BLaER1 treated with 17β-estradiol and CSF1 and Interleukin-3, amounts not matched to agents 10 nM and 100 nM (cell line): ENCODE measurements at regions not wholly inside any gene's neighbourhood (a gene's known extent, or its start where the extent isn't known, plus 50 kb on each side); places are given as distances from the start of the nearest gene placed in this dataset.

Source experiments
- H3K27ac ChIP-seq, 11 experiments: shearing (Covaris generic); formaldehyde crosslinking; 2 replicates each; pipeline ENCODE4 v1.8.1; 2022
- H3K27me3 ChIP-seq, 11 experiments: shearing (Covaris generic); formaldehyde crosslinking; 2 replicates each; pipeline ENCODE4 v1.8.1; 2022
- H3K36me3 ChIP-seq, 11 experiments: shearing (Covaris generic); formaldehyde crosslinking; 2 replicates each; pipeline ENCODE4 v1.8.1; 2022
- H3K4me1 ChIP-seq, 10 experiments: shearing (Covaris generic); formaldehyde crosslinking; 2 replicates each; pipeline ENCODE4 v1.8.1; 2022
- H3K4me2 ChIP-seq, 11 experiments: shearing (Covaris generic); formaldehyde crosslinking; 2 replicates each; pipeline ENCODE4 v1.8.1; 2022
- H3K4me3 ChIP-seq, 10 experiments: shearing (Covaris generic); formaldehyde crosslinking; 2 replicates each; pipeline ENCODE4 v1.8.1; 2022
- H3K9ac ChIP-seq, 11 experiments: shearing (Covaris generic); formaldehyde crosslinking; 2 replicates each; pipeline ENCODE4 v1.8.1; 2022
- H3K9me3 ChIP-seq, 11 experiments: shearing (Covaris generic); formaldehyde crosslinking; replicated peaks in 1 of 11; 2 replicates each; pipeline ENCODE4 v1.8.1; 2022
- H4K20me1 ChIP-seq, 11 experiments: shearing (Covaris generic); formaldehyde crosslinking; 2 replicates each; pipeline ENCODE4 v1.8.1; 2022
- Cebpa-rat ChIP-seq, 11 experiments: shearing (Covaris generic); IDR thresholded peaks; 2 replicates each; pipeline ENCODE4 v1.8.1; 2022

GRCh38 chr5:42915306-42915866 lies 103.7 kb upstream of the SELENOP start:
- Histone ChIP-seq H3K4me1 (no peaks in the 10 kb centered on the region), H3K9ac (no peak overlapping the region), H3K9me3 (no peaks in the 10 kb centered on the region), H3K27me3 (no peaks in the 10 kb centered on the region), H3K4me2 (no peak overlapping the region), H3K4me3 (no peak overlapping the region), H4K20me1 (no peaks in the 10 kb centered on the region), H3K36me3 (no peaks in the 10 kb centered on the region), H3K27ac (no peak overlapping the region)
- no peak for TF ChIP-seq Cebpa-rat (IDR thresholded peaks at IDR 0.05)

GRCh38 chr5:42912184-42912798 lies 100.6 kb upstream of the SELENOP start:
- no peak overlapping the region for H3K9ac ChIP-seq

GRCh38 chr5:42908509-42909488 lies 97.1 kb upstream of the SELENOP start:
- Histone ChIP-seq H3K36me3 (no peaks in the 10 kb centered on the region), H3K4me3 (peak overlapping the region; percentile 21 to 58 (median 43); a peak in 17 of 20 replicates), H3K4me2 (peak overlapping the region; percentile 60 to 93 (median 79)), H3K9me3 (no peaks in the 10 kb centered on the region), H3K4me1 (peaks cover 4 to 9% (median 6%) of the 10 kb centered on the region in 10 experiments; a peak in 17 of 20 replicates), H3K27me3 (no peaks in the 10 kb centered on the region), H3K27ac (no peak overlapping the region), H3K9ac (peak overlapping the region in 3 of 11 experiments; percentile 11 to 36 (median 32); a peak in 2 of 22 replicates), H4K20me1 (no peaks in the 10 kb centered on the region)
- no peak for TF ChIP-seq Cebpa-rat (IDR thresholded peaks at IDR 0.05)

More at GRCh38 chr5:42912184-42912798, 100.6 kb upstream of the SELENOP start:
- no peak overlapping the region for H3K4me2 ChIP-seq
- H4K20me1 ChIP-seq = no peaks in the 10 kb centered on the region
- H3K36me3 ChIP-seq = no peaks in the 10 kb centered on the region
- H3K27ac ChIP-seq = no peak overlapping the region
- TF ChIP-seq Cebpa-rat (IDR thresholded peaks at IDR 0.05) = no peak
- no peaks in the 10 kb centered on the region for H3K9me3 ChIP-seq
- no peaks in the 10 kb centered on the region for H3K27me3 ChIP-seq
- H3K4me1 ChIP-seq = peaks cover 4 to 9% (median 6%) of the 10 kb centered on the region in 10 experiments; a peak in 17 of 20 replicates
- no peak overlapping the region for H3K4me3 ChIP-seq

GRCh38 chr5:42908086-42908485 lies 96.4 kb upstream of the SELENOP start:
- no peak for TF ChIP-seq Cebpa-rat (IDR thresholded peaks at IDR 0.05)

GRCh38 chr5:42905827-42906226 lies 94.1 kb upstream of the SELENOP start:
- Histone ChIP-seq H3K9ac (no peak overlapping the region), H3K27me3 (no peaks in the 10 kb centered on the region), H3K4me1 (peaks cover 4 to 9% (median 6%) of the 10 kb centered on the region in 10 experiments; a peak in 17 of 20 replicates), H4K20me1 (no peaks in the 10 kb centered on the region), H3K4me2 (no peak overlapping the region), H3K27ac (no peak overlapping the region), H3K9me3 (no peaks in the 10 kb centered on the region), H3K4me3 (no peak overlapping the region), H3K36me3 (no peaks in the 10 kb centered on the region)
- no peak for TF ChIP-seq Cebpa-rat (IDR thresholded peaks at IDR 0.05)

More at GRCh38 chr5:42908086-42908485, 96.4 kb upstream of the SELENOP start:
- peak overlapping the region in 2 of 10 experiments; percentile 21 to 40; a peak in 3 of 20 replicates for H3K4me3 ChIP-seq
- H3K4me2 ChIP-seq = peak overlapping the region; percentile 60 to 93 (median 79); a peak in 20 of 22 replicates
- H3K36me3 ChIP-seq = no peaks in the 10 kb centered on the region
- no peaks in the 10 kb centered on the region for H3K9me3 ChIP-seq
- H3K9ac ChIP-seq = no peak overlapping the region
- peaks cover 4 to 9% (median 6%) of the 10 kb centered on the region in 10 experiments; a peak in 17 of 20 replicates for H3K4me1 ChIP-seq
- no peaks in the 10 kb centered on the region for H4K20me1 ChIP-seq
- H3K27me3 ChIP-seq = no peaks in the 10 kb centered on the region
- H3K27ac ChIP-seq = no peak overlapping the region

- no peak overlapping the region for H3K4me3 ChIP-seq
- H3K27ac ChIP-seq = no peak overlapping the region
- H3K9me3 ChIP-seq = no peaks in the 10 kb centered on the region
- H3K4me2 ChIP-seq = no peak overlapping the region
- H3K27me3 ChIP-seq = no peaks in the 10 kb centered on the region
- H3K4me1 ChIP-seq = no peaks in the 10 kb centered on the region
- no peak overlapping the region for H3K9ac ChIP-seq
- H3K36me3 ChIP-seq = no peaks in the 10 kb centered on the region
- TF ChIP-seq Cebpa-rat (IDR thresholded peaks at IDR 0.05) = no peak
- no peaks in the 10 kb centered on the region for H4K20me1 ChIP-seq
Measured at GRCh38 chr5:42900734-42901133, 89.0 kb upstream of the SELENOP start.

- no peak overlapping the region for H3K27ac ChIP-seq
- no peaks in the 10 kb centered on the region for H3K9me3 ChIP-seq
- no peak overlapping the region for H3K9ac ChIP-seq
- no peak overlapping the region for H3K4me3 ChIP-seq
- no peaks in the 10 kb centered on the region for H4K20me1 ChIP-seq
- no peak for TF ChIP-seq Cebpa-rat (IDR thresholded peaks at IDR 0.05)
- H3K36me3 ChIP-seq = no peaks in the 10 kb centered on the region
- H3K27me3 ChIP-seq = no peaks in the 10 kb centered on the region
- no peaks in the 10 kb centered on the region for H3K4me1 ChIP-seq
- no peak overlapping the region for H3K4me2 ChIP-seq
Measured at GRCh38 chr5:42898760-42899159, 87.1 kb upstream of the SELENOP start.

GRCh38 chr5:42896523-42896922 lies 84.8 kb upstream of the SELENOP start:
- TF ChIP-seq Cebpa-rat (IDR thresholded peaks at IDR 0.05) = no peak
- H3K9me3 ChIP-seq = no peaks in the 10 kb centered on the region
- H3K4me2 ChIP-seq = no peak overlapping the region
- no peak overlapping the region for H3K27ac ChIP-seq
- H3K4me1 ChIP-seq = no peaks in the 10 kb centered on the region
- H3K9ac ChIP-seq = no peak overlapping the region
- no peaks in the 10 kb centered on the region for H3K27me3 ChIP-seq
- no peak overlapping the region for H3K4me3 ChIP-seq
- H3K36me3 ChIP-seq = no peaks in the 10 kb centered on the region
- H4K20me1 ChIP-seq = no peaks in the 10 kb centered on the region

GRCh38 chr5:42894057-42894456 lies 82.4 kb upstream of the SELENOP start:
- Histone ChIP-seq H3K9ac (no peak overlapping the region), H3K27ac (no peak overlapping the region), H3K4me3 (no peak overlapping the region), H3K4me1 (no peaks in the 10 kb centered on the region), H4K20me1 (no peaks in the 10 kb centered on the region), H3K36me3 (no peaks in the 10 kb centered on the region), H3K4me2 (no peak overlapping the region), H3K27me3 (no peaks in the 10 kb centered on the region), H3K9me3 (no peaks in the 10 kb centered on the region)
- TF ChIP-seq Cebpa-rat (IDR thresholded peaks at IDR 0.05) = no peak
